H1 (cell line): ENCODE measurements at regions not wholly inside any gene's neighbourhood (a gene's known extent, or its start where the extent isn't known, plus 50 kb on each side); places are given as distances from the start of the nearest gene placed in this dataset.

Source experiments
- CTCF ChIA-PET: fragments of 300-600 bp; sonication (Branson Sonifier 250); formaldehyde crosslinking; loops from one replicate; lab custom pipeline; 2021; ENCODE audit not compliant: partially characterized antibody; lab: Charles Lee
- POLR2A ChIA-PET: fragments of 300-600 bp; sonication (Branson Sonifier 250); formaldehyde crosslinking; loops from one replicate; lab custom pipeline; 2021; ENCODE audit warnings: inconsistent platforms; ENCODE audit not compliant: partially characterized antibody; lab: Charles Lee
- DNase-seq, 2 experiments: peaks; one replicate each; pipeline versions ENCODE4 v3.0.0 to v3.0.0-alpha.2; 2010 to 2022; ENCODE audit warnings: low spot score in 2 of 2, low read depth in 1 of 2, mixed read lengths in 1 of 2
- FAIRE-seq: peaks from 2 replicates; lab custom pipeline; 2011; peaks lifted over from hg19 to GRCh38; lab: Jason Lieb, UNC
- H2AFZ ChIP-seq: 2 replicates; pipeline ENCODE4 v1.8.1; 2012; ENCODE audit warnings: low read length, inconsistent platforms
- H2AK5ac ChIP-seq: 2 replicates; pipeline ENCODE4 v1.6.1; 2013; ENCODE audit warnings: low read depth, low read length
- H2BK120ac ChIP-seq: replicated peaks from 2 replicates; pipeline ENCODE3; 2013; ENCODE audit warnings: low read depth, low read length, inconsistent platforms
- H2BK12ac ChIP-seq: 2 replicates; pipeline ENCODE4 v1.6.1; 2013; ENCODE audit warnings: low read depth, low read length
- H2BK15ac ChIP-seq: 2 replicates; pipeline ENCODE4 v1.6.1; 2013; ENCODE audit warnings: low read length
- H2BK20ac ChIP-seq: 2 replicates; pipeline ENCODE4 v1.6.1; 2013; ENCODE audit warnings: low read length
- H2BK5ac ChIP-seq: 2 replicates; pipeline ENCODE4 v1.6.1; 2013; ENCODE audit warnings: low read depth, low read length
- H3K14ac ChIP-seq: 2 replicates; pipeline ENCODE4 v1.6.1; 2013; ENCODE audit warnings: inconsistent platforms; ENCODE audit not compliant: insufficient read length
- H3K18ac ChIP-seq: 2 replicates; pipeline ENCODE4 v1.6.1; 2013; ENCODE audit warnings: low read length; ENCODE audit errors: extremely low read depth
- H3K23ac ChIP-seq: 2 replicates; pipeline ENCODE4 v1.6.1; 2013; ENCODE audit warnings: inconsistent platforms; ENCODE audit not compliant: insufficient read length
- H3K23me2 ChIP-seq: 2 replicates; pipeline ENCODE4 v1.6.1; 2013; ENCODE audit warnings: low read depth, low read length
- H3K27ac ChIP-seq: 2 replicates; pipeline ENCODE4 v1.6.1; 2011; ENCODE audit warnings: low read depth, low read length, inconsistent platforms
- H3K27me3 ChIP-seq, 4 experiments: replicated peaks in 1 of 4; 1 replicate in 1 of 4; 2 replicates in 3 of 4; pipeline versions ENCODE4 v1.6.1 to v1.8.1; 2011 to 2013; ENCODE audit warnings: low read length in 3 of 4, mild to moderate bottlenecking in 3 of 4, inconsistent platforms in 2 of 4, mixed read lengths in 2 of 4, moderate library complexity in 1 of 4; ENCODE audit not compliant: control insufficient read depth in 3 of 4, insufficient read depth in 3 of 4; ENCODE audit errors: extremely low read depth in 1 of 4
- H3K36me3 ChIP-seq, 4 experiments: 2 replicates each; pipeline versions ENCODE4 v1.6.1 to v1.8.1; 2011 to 2013; ENCODE audit warnings: mild to moderate bottlenecking in 4 of 4, low read length in 3 of 4, moderate library complexity in 2 of 4, control low read depth in 1 of 4, inconsistent platforms in 1 of 4; ENCODE audit not compliant: insufficient read depth in 4 of 4, control insufficient read depth in 2 of 4
- H3K4ac ChIP-seq: replicated peaks from 2 replicates; pipeline ENCODE3; 2013; ENCODE audit warnings: low read length, low read depth, mixed read lengths, inconsistent platforms; ENCODE audit not compliant: insufficient read length
- H3K4me1 ChIP-seq, 4 experiments: replicated peaks in 1 of 4; 1 replicate in 1 of 4; 2 replicates in 3 of 4; pipeline versions ENCODE4 v1.6.1 to v1.8.1; 2011 to 2013; ENCODE audit warnings: low read length in 3 of 4, inconsistent platforms in 2 of 4, mixed read lengths in 1 of 4; ENCODE audit not compliant: insufficient read depth in 4 of 4, control insufficient read depth in 3 of 4
- H3K4me2 ChIP-seq, 2 experiments: 2 replicates each; pipeline versions ENCODE4 v1.6.1 to v1.8.1; 2011 to 2013; ENCODE audit warnings: low read depth in 2 of 2, low read length in 2 of 2, control low read depth in 1 of 2, inconsistent platforms in 1 of 2, mild to moderate bottlenecking in 1 of 2; ENCODE audit not compliant: insufficient read depth in 1 of 2
- H3K4me3 ChIP-seq, 4 experiments: fragments of 200-600, 300-600 bp in 1 of 4; sonication (generic), shearing (Covaris generic), sonication (Bioruptor Twin) in 1 of 4; 2 replicates each; pipeline versions ENCODE4 v1.5.1 to v1.8.1; 2011 to 2016; ENCODE audit warnings: low read length in 4 of 4, low read depth in 3 of 4, control low read depth in 2 of 4, inconsistent platforms in 2 of 4, mild to moderate bottlenecking in 2 of 4, mixed read lengths in 1 of 4, moderate library complexity in 1 of 4; ENCODE audit not compliant: insufficient read depth in 2 of 4; ENCODE audit errors: extremely low read depth in 1 of 4
- H3K56ac ChIP-seq: replicated peaks from 2 replicates; pipeline ENCODE3; 2013; ENCODE audit warnings: low read depth, mild to moderate bottlenecking, mixed read lengths, low read length, inconsistent platforms; ENCODE audit not compliant: insufficient read length
- H3K79me1 ChIP-seq: 2 replicates; pipeline ENCODE4 v1.6.1; 2013; ENCODE audit warnings: low read depth, low read length, control low read depth
- H3K79me2 ChIP-seq, 2 experiments: 2 replicates each; pipeline versions ENCODE4 v1.6.1 to v1.8.1; 2012 to 2013; ENCODE audit warnings: low read length in 2 of 2, mild to moderate bottlenecking in 2 of 2, inconsistent platforms in 1 of 2; ENCODE audit not compliant: insufficient read depth in 2 of 2, control insufficient read depth in 1 of 2
- H3K9ac ChIP-seq, 4 experiments: replicated peaks in 1 of 4; 1 replicate in 1 of 4; 2 replicates in 3 of 4; pipeline versions ENCODE4 v1.6.1 to v1.8.1; 2011 to 2013; ENCODE audit warnings: low read depth in 3 of 4, low read length in 3 of 4, control low read depth in 2 of 4, mild to moderate bottlenecking in 2 of 4, moderate library complexity in 2 of 4, inconsistent platforms in 1 of 4; ENCODE audit errors: extremely low read depth in 1 of 4
- H3K9me3 ChIP-seq, 2 experiments: 2 replicates each; pipeline versions ENCODE4 v1.6.1 to v1.8.1; 2012 to 2013; ENCODE audit warnings: mild to moderate bottlenecking in 2 of 2, moderate library complexity in 2 of 2, control low read depth in 1 of 2, inconsistent platforms in 1 of 2, low read depth in 1 of 2, low read length in 1 of 2, mixed read lengths in 1 of 2; ENCODE audit not compliant: insufficient read depth in 2 of 2
- H4K20me1 ChIP-seq, 2 experiments: replicated peaks in 1 of 2; 2 replicates each; pipeline versions ENCODE3 to v1.8.1; 2011 to 2013; ENCODE audit warnings: inconsistent platforms in 2 of 2, low read length in 2 of 2, mild to moderate bottlenecking in 1 of 2; ENCODE audit not compliant: insufficient read depth in 2 of 2, control insufficient read depth in 1 of 2
- H4K5ac ChIP-seq: 2 replicates; pipeline ENCODE4 v1.6.1; 2013; ENCODE audit warnings: low read length, low read depth, mixed read lengths, inconsistent platforms; ENCODE audit not compliant: insufficient read length
- H4K8ac ChIP-seq: 2 replicates; pipeline ENCODE4 v1.8.0; 2013; ENCODE audit warnings: mild to moderate bottlenecking, moderate library complexity, low read length, inconsistent platforms; ENCODE audit not compliant: insufficient read depth; ENCODE audit errors: extremely low read depth
- H4K91ac ChIP-seq: replicated peaks from 2 replicates; pipeline ENCODE3; 2013; ENCODE audit warnings: low read length, mixed read lengths, inconsistent platforms; ENCODE audit not compliant: insufficient read length
- ASH2L ChIP-seq: fragments of 200-600, 300-600 bp; sonication (generic); IDR thresholded peaks from one replicate; pipeline ENCODE4 v1.7.1; 2017; ENCODE audit warnings: low read length
- CHD1 ChIP-seq: IDR thresholded peaks from 2 replicates; pipeline ENCODE4 v1.6.1; 2012; ENCODE audit warnings: low read depth, low read length, improper control_type of control experiment
- CTBP2 ChIP-seq: IDR thresholded peaks from 2 replicates; pipeline ENCODE4 v1.7.0; 2011; ENCODE audit warnings: borderline replicate concordance, mild to moderate bottlenecking, moderate library complexity, mixed read lengths, low read length; ENCODE audit not compliant: insufficient read depth, insufficient read length
- EZH2 ChIP-seq: fragments of 200-600 bp; sonication (generic); IDR thresholded peaks from 2 replicates; pipeline ENCODE4 v1.7.1; 2012; ENCODE audit warnings: low read depth, mild to moderate bottlenecking, moderate library complexity, low read length, inconsistent platforms; ENCODE audit not compliant: severe bottlenecking
- KDM1A ChIP-seq: fragments of 200-600, 300-600 bp; sonication (generic); IDR thresholded peaks from 2 replicates; pipeline ENCODE4 v1.7.1; 2016; ENCODE audit warnings: mild to moderate bottlenecking, low read length, borderline replicate concordance
- MAX ChIP-seq: IDR thresholded peaks from 2 replicates; pipeline ENCODE4 v1.6.1; 2012; ENCODE audit warnings: inconsistent platforms
- SIX5 ChIP-seq: IDR thresholded peaks from 2 replicates; pipeline ENCODE4 v1.6.1; 2011; ENCODE audit warnings: mild to moderate bottlenecking, low read depth, low read length
- TBP ChIP-seq: IDR thresholded peaks from 2 replicates; pipeline ENCODE4 v1.6.1; 2011; ENCODE audit warnings: low read depth, low read length, improper control_type of control experiment
- USF2 ChIP-seq: IDR thresholded peaks from 2 replicates; pipeline ENCODE4 v1.6.1; 2011; ENCODE audit warnings: low read length, improper control_type of control experiment
- WGBS, 2 experiments: shearing (Covaris generic) in 1 of 2; methylation state at CpG; one replicate each; pipeline versions ENCODE4 v1.1.6 to v1.1.7; 2013 to 2015; ENCODE audit warnings: low lambda C conversion rate in 2 of 2, mixed read lengths in 2 of 2, inconsistent platforms in 1 of 2, low coverage in 1 of 2, missing lambda C conversion rate in 1 of 2; ENCODE audit not compliant: insufficient replicate concordance in 2 of 2, insufficient coverage in 1 of 2, insufficient read length in 1 of 2; ENCODE audit errors: extremely low coverage in 1 of 2, missing lambda C conversion rate in 1 of 2; 5-methylcytosine and 5-hydroxymethylcytosine counted together

- no peak overlapping the region for H3K56ac ChIP-seq
- no peak overlapping the region for H4K91ac ChIP-seq
- no peaks in the 10 kb centered on the region for H3K23me2 ChIP-seq
- ChIA-PET POLR2A (interaction anchor here (1.0 kb wide), 1 partner anchor 31 kb away, joined by 3 read pairs; no protein-coding TSS in a partner anchor), CTCF (interaction anchor here (0.9 to 1.3 kb wide), 2 partner anchors 34 to 39 kb away, joined by 3 to 5 read pairs; no protein-coding TSS in a partner anchor)
- no peak overlapping the region for H3K4ac ChIP-seq
- peaks cover 0 to 4% of the 10 kb centered on the region in 2 experiments; a peak in 1 of 4 replicates for H3K9me3 ChIP-seq
- H3K27ac ChIP-seq: no peak overlapping the region
- no peak overlapping the region for H3K18ac ChIP-seq
- H2AFZ ChIP-seq: no peak overlapping the region
- H3K23ac ChIP-seq: no peak overlapping the region
- no peaks in the 10 kb centered on the region for H3K79me1 ChIP-seq
- no peaks in the 10 kb centered on the region for H4K20me1 ChIP-seq
- H3K79me2 ChIP-seq: no peaks in the 10 kb centered on the region
- no peak overlapping the region for H3K4me3 ChIP-seq
- no peak overlapping the region for H2BK12ac ChIP-seq
- H2BK5ac ChIP-seq: no peak overlapping the region
- no peak overlapping the region for H2BK20ac ChIP-seq
- H3K9ac ChIP-seq: no peak overlapping the region
- FAIRE-seq (no peak), DNase-seq (no peak)
- H4K5ac ChIP-seq: no peak overlapping the region
- no peaks in the 10 kb centered on the region for H3K36me3 ChIP-seq
- H2AK5ac ChIP-seq: no peak overlapping the region
- WGBS, 2 experiments: 90% methylated on average over 1 of the region's 1 CpG; no CpG with 5 or more reads in 1 of the 2 experiments
- peaks cover 4 to 7% (median 6%) of the 10 kb centered on the region in 4 experiments; a peak in 6 of 7 replicates for H3K4me1 ChIP-seq
- H4K8ac ChIP-seq: no peak overlapping the region
- no peak overlapping the region for H3K4me2 ChIP-seq
- H3K27me3 ChIP-seq: no peaks in the 10 kb centered on the region
- H3K14ac ChIP-seq: no peak overlapping the region
- H2BK15ac ChIP-seq: no peak overlapping the region
- H2BK120ac ChIP-seq: no peak overlapping the region
- TF ChIP-seq MAX: no peak
- TF ChIP-seq USF2: no peak
- no peak for TF ChIP-seq KDM1A
- TF ChIP-seq SIX5: no peak
- no peak for TF ChIP-seq EZH2
- TF ChIP-seq CTBP2: no peak
- no peak for TF ChIP-seq ASH2L
- TF ChIP-seq CHD1: no peak
- no peak for TF ChIP-seq TBP
Observed at GRCh38 chr1:244762629-244763028, 72.8 kb upstream of the COX20 start.
